ENCODE measurements at regions not wholly inside any gene's neighbourhood (a gene's known extent, or its start where the extent isn't known, plus 50 kb on each side); places are given as distances from the start of the nearest gene placed in this dataset.
"Not testable (repeated sequence)": the region's sequence is repeated elsewhere in the genome, so short reads cannot be mapped to it uniquely, and the experiment has no call there.

DNA sequence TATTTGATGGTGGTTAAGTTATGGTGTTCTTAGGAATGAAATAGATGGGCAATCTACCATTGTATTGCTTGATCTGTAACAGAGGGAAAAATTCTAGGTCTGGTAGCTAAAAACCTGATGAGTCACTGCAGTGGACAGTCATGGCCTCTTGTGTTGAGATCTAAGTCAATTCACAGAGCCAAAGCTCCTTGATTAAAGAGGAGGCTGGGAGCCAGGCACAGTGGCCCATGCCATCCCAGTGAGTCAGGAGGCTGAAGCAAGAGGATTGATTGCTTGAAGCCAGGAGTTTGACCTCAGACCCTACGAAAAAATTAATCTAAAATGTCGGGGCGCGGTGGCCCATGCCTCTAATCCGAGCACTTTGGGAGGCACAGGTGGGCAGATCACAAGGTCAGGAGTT lies 67.1 kb upstream of the KPNA3 start:
- Histone ChIP-seq H3K27ac (peak overlapping the region in 2 of 4 donors; percentile 58 to 74), H3K4me3 (no peak overlapping the region), H3K9me3 (peaks cover 7 to 8% of the 10 kb centered on the region in 2 donors), H3K4me1 (peaks cover 0 to 11% (median 4%) of the 10 kb centered on the region in 4 donors), H3K27me3 (no peaks in the 10 kb centered on the region), H3K36me3 (no peaks in the 10 kb centered on the region)
- DNase-seq = peak; percentile 11
- in situ Hi-C loops (cut with MboI; ENCODE audit: low pct_ligation_motif_present in 1 of 4, low pct_unique_long_range_greater_than_20kb in 1 of 4, low sequenced_read_pairs in 3 of 4) (no loop called here), intact Hi-C loops (cut with DNase I; ENCODE audit: low total_unique reads) (loop anchor here (5.0 kb wide), 1 partner anchor 1762 kb away; the partner anchor contains the start of gene MED4)
- TF ChIP-seq EP300 (IDR thresholded peaks at IDR 0.05; ENCODE audit: low read depth) = no peak
- 89% methylated on average over 5 of the region's 5 CpGs; no CpG with 5 or more reads in 1 of the 2 donors for WGBS, 2 donors (ENCODE audit: low coverage in 1 of 2)

DNA sequence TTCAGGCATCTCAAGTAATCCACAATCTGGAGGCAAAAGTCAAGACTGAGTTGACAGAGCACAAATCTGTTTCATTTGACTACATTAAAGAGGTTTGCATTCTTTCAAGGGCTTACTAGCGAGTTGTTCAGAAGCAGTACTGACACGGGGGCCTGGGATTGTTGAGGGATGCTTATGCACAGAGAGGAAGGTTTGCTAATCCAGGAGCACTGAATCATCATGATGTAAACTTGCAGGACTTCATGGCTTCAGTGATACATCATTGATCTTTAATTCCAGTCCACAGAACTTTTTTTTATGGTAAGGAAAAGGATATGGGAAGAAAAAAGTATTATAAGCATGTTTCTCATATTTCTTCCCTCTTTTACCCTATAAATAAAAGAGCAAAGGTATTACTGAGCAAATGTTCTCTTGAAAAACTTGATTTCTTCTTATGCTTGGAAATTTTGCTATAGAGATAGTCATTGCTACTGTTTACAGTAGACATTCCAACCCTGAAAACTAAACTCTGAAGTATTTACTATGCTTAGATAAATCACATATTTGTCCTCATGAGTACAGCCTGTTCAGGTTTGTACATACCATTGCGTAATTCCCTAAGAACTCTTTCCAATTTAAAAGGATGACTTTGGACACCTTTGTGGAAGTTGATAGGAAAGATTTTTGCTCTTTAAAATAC lies 65.8 kb upstream of the KPNA3 start:
- WGBS, 2 donors (ENCODE audit: low coverage in 1 of 2) = 45 to 55% methylated on average over 1 to 3 of the region's 3 CpGs
- Histone ChIP-seq H3K9me3 (peaks cover 9 to 13% of the 10 kb centered on the region in 2 donors), H3K27ac (peak overlapping the region; percentile 57 to 74 (median 60)), H3K4me3 (no peak overlapping the region), H3K27me3 (no peaks in the 10 kb centered on the region), H3K4me1 (peaks cover 0 to 11% (median 4%) of the 10 kb centered on the region in 4 donors), H3K36me3 (no peaks in the 10 kb centered on the region)
- intact Hi-C loops (cut with DNase I; ENCODE audit: low total_unique reads) = loop anchor here (5.0 kb wide), 1 partner anchor 1761 kb away; the partner anchor contains the start of gene MED4
- in situ Hi-C loops (cut with MboI; ENCODE audit: low pct_ligation_motif_present in 1 of 4, low pct_unique_long_range_greater_than_20kb in 1 of 4, low sequenced_read_pairs in 3 of 4) = no loop called here
- DNase-seq = peak; percentile 10
- TF ChIP-seq, protein P1, sequence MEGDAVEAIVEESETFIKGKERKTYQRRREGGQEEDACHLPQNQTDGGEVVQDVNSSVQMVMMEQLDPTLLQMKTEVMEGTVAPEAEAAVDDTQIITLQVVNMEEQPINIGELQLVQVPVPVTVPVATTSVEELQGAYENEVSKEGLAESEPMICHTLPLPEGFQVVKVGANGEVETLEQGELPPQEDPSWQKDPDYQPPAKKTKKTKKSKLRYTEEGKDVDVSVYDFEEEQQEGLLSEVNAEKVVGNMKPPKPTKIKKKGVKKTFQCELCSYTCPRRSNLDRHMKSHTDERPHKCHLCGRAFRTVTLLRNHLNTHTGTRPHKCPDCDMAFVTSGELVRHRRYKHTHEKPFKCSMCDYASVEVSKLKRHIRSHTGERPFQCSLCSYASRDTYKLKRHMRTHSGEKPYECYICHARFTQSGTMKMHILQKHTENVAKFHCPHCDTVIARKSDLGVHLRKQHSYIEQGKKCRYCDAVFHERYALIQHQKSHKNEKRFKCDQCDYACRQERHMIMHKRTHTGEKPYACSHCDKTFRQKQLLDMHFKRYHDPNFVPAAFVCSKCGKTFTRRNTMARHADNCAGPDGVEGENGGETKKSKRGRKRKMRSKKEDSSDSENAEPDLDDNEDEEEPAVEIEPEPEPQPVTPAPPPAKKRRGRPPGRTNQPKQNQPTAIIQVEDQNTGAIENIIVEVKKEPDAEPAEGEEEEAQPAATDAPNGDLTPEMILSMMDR (IDR thresholded peaks at IDR 0.05) = no peak
- TF ChIP-seq EP300 (IDR thresholded peaks at IDR 0.05; ENCODE audit: low read depth) (peak; percentile 25), POLR2A (IDR thresholded peaks at IDR 0.05) (no peak), POLR2AphosphoS5 (IDR thresholded peaks at IDR 0.05) (peak; percentile 33 to 73 (median 59))

DNA sequence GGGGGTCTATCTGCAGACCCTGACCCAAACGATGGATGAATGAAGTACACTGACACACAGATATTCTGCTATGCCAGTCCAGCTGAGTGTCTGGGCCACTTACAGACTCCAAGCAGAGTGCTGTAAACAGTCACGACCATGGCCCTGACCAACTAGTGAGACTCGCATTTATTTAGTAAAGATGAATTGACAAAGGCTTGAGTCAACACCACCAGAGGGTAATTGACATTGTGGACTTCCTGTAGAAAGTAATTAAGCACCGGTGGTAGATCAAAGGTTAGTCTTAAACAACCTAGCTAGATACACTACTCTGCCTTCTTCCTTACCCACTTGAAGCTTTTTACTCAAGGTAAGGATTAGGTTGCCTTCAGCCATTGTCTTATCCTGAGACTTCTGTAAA lies 63.4 kb upstream of the KPNA3 start:
- Histone ChIP-seq H3K27ac (no peak overlapping the region), H3K27me3 (no peaks in the 10 kb centered on the region), H3K9me3 (peaks cover 9 to 13% of the 10 kb centered on the region in 2 donors), H3K4me3 (no peak overlapping the region), H3K36me3 (no peaks in the 10 kb centered on the region), H3K4me1 (peaks cover 0 to 11% (median 4%) of the 10 kb centered on the region in 4 donors)
- TF ChIP-seq, protein P1 (IDR thresholded peaks at IDR 0.05) = no peak
- TF ChIP-seq EP300 (IDR thresholded peaks at IDR 0.05; ENCODE audit: low read depth) (no peak), POLR2A (IDR thresholded peaks at IDR 0.05) (no peak), POLR2AphosphoS5 (IDR thresholded peaks at IDR 0.05) (no peak)
- 65 to 67% methylated on average over 3 to 4 of the region's 4 CpGs for WGBS, 2 donors (ENCODE audit: low coverage in 1 of 2)
- intact Hi-C loops (cut with DNase I; ENCODE audit: low total_unique reads) = loop anchor here (5.0 kb wide), 1 partner anchor 1759 kb away; the partner anchor contains the start of gene MED4
- in situ Hi-C loops (cut with MboI; ENCODE audit: low pct_ligation_motif_present in 1 of 4, low pct_unique_long_range_greater_than_20kb in 1 of 4, low sequenced_read_pairs in 3 of 4) = no loop called here
- DNase-seq = no peak

DNA sequence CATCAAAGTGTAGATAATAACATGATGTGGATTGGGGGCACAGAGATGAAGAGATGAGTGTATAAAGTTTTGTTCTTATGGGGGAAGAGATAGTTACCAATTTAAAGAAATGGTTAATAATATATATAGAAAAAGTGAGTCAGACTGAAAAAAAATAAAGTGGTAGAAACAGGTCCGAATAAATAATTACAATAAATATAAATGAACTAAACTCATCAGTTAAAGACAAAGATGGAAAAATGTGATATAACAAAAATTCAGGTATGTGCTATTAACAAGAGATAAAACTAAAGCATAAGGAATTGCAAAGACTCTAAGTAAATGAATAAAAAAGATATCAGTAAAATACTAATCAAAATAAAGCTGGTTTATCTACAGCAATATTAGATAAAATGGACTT lies 61.1 kb upstream of the KPNA3 start:
- DNase-seq = no peak
- Histone ChIP-seq H3K4me1 (peaks cover 0 to 2% (median under 1%) of the 10 kb centered on the region in 4 donors), H3K27ac (no peak overlapping the region), H3K36me3 (no peaks in the 10 kb centered on the region), H3K27me3 (no peaks in the 10 kb centered on the region), H3K4me3 (no peak overlapping the region), H3K9me3 (peaks cover 9 to 13% of the 10 kb centered on the region in 2 donors)
- intact Hi-C loops (cut with DNase I; ENCODE audit: low total_unique reads) (no loop called here), in situ Hi-C loops (cut with MboI; ENCODE audit: low pct_ligation_motif_present in 1 of 4, low pct_unique_long_range_greater_than_20kb in 1 of 4, low sequenced_read_pairs in 3 of 4) (no loop called here)
- WGBS, 2 donors (ENCODE audit: low coverage in 1 of 2) = 89 to 91% methylated on average over 1 of the region's 1 CpG
- no peak for TF ChIP-seq POLR2A (IDR thresholded peaks at IDR 0.05)
- TF ChIP-seq, protein P1 (IDR thresholded peaks at IDR 0.05) = no peak
- no peak for TF ChIP-seq POLR2AphosphoS5 (IDR thresholded peaks at IDR 0.05)
- no peak for TF ChIP-seq EP300 (IDR thresholded peaks at IDR 0.05; ENCODE audit: low read depth)

DNA sequence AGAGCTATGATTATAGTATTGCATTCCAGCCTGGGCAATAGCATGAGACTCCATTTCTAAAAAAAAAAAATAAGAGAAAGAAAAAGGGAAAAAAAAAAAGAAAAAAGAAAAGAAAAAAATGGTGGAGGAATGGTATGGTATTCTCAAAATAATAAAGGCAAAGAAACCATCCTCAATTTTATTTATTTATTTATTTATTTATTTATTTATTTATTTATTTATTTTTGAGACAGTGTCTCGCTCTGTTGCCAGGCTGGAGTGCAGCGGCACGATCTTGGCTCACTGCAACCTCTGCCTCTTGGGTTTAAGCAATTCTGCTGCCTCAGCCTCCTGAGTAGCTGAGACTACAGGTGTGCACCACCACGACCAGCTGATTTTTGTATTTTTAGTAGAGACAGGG lies 60.0 kb upstream of the KPNA3 start:
- H3K36me3 ChIP-seq; H3K4me3 ChIP-seq; in situ Hi-C loops (cut with MboI; ENCODE audit: low pct_ligation_motif_present in 1 of 4, low pct_unique_long_range_greater_than_20kb in 1 of 4, low sequenced_read_pairs in 3 of 4); DNase-seq; H3K27ac ChIP-seq; intact Hi-C loops (cut with DNase I; ENCODE audit: low total_unique reads); H3K4me1 ChIP-seq; H3K27me3 ChIP-seq: not testable (repeated sequence)
- peaks cover 9 to 13% of the 10 kb centered on the region in 2 donors for H3K9me3 ChIP-seq
- WGBS, 2 donors (ENCODE audit: low coverage in 1 of 2) = 61 to 89% methylated on average over 3 to 4 of the region's 4 CpGs

Measured in transverse colon (tissue), 4 donors.